ENCODE measurements at regions not wholly inside any gene's neighbourhood (a gene's known extent, or its start where the extent isn't known, plus 50 kb on each side); places are given as distances from the start of the nearest gene placed in this dataset.

- DNase-seq = no peak
These were observed 104.5 kb downstream of the NGF start for GRCh38 chr1:115233598-115233997.

GRCh38 chr1:115230281-115230680 is 107.8 kb downstream of the NGF start:
- DNase-seq = no peak

GRCh38 chr1:115229016-115229415 is 109.0 kb downstream of the NGF start:
- no peak for DNase-seq

GRCh38 chr1:115228191-115228590 is 109.9 kb downstream of the NGF start:
- DNase-seq = no peak

GRCh38 chr1:115227346-115228082 is 110.5 kb downstream of the NGF start:
- DNase-seq = peak; percentile 97

GRCh38 chr1:115225993-115226685 is 111.9 kb downstream of the NGF start:
- DNase-seq = no peak

GRCh38 chr1:115224636-115225035 is 113.4 kb downstream of the NGF start:
- no peak for DNase-seq

- DNase-seq = no peak
These were observed 115.2 kb downstream of the NGF start for GRCh38 chr1:115222616-115223402.

GRCh38 chr1:115220340-115221270 is 117.4 kb downstream of the NGF start:
- DNase-seq = peak; percentile 75

- DNase-seq = peak; percentile 77
These were observed 118.1 kb downstream of the NGF start for GRCh38 chr1:115219927-115220326.

GRCh38 chr1:115218699-115219098 is 119.3 kb downstream of the NGF start:
- DNase-seq = no peak

- DNase-seq = no peak
These were observed 120.0 kb downstream of the NGF start for GRCh38 chr1:115218034-115218405.

- DNase-seq = peak; percentile 49
These were observed 120.7 kb downstream of the NGF start for GRCh38 chr1:115217150-115218033.

- DNase-seq = no peak
These were observed 122.1 kb downstream of the NGF start for GRCh38 chr1:115215703-115216521.

GRCh38 chr1:115215110-115215509 is 122.9 kb downstream of the NGF start:
- DNase-seq = no peak

- DNase-seq = no peak
These were observed 124.0 kb downstream of the NGF start for GRCh38 chr1:115214098-115214497.

GRCh38 chr1:115213130-115213529 is 123.8 kb upstream of the TSPAN2 start:
- no peak for DNase-seq

GRCh38 chr1:115211071-115211745 is 121.9 kb upstream of the TSPAN2 start:
- peak; percentile 55 for DNase-seq

- DNase-seq = peak; percentile 62
These were observed 121.0 kb upstream of the TSPAN2 start for GRCh38 chr1:115210302-115210711.

GRCh38 chr1:115204513-115204912 is 115.2 kb upstream of the TSPAN2 start:
- DNase-seq = no peak

All from fibroblast of skin of scalp (primary cell).